IMR-90 (cell line): ENCODE measurements at regions not wholly inside any gene's neighbourhood (a gene's known extent, or its start where the extent isn't known, plus 50 kb on each side); places are given as distances from the start of the nearest gene placed in this dataset.
A peak's percentile ranks its signal among the peaks of the same experiment; 100 is the strongest.

Experiments used
- ATAC-seq: fragments of 200-7000 bp; cut with Tn5 transposase; 2 replicates; pipeline ENCODE4 v1.9.1; 2020; ENCODE audit warnings: low read depth, mild to moderate bottlenecking, moderate library complexity
- BruUV-seq: library from RNA; stranded (reverse); fragments of 400-500 nt; replicated peaks from 2 replicates; lab custom pipeline; 2021; lab: Mats Ljungman, UMichigan
- CTCF ChIA-PET: fragments of 300-600 bp; formaldehyde crosslinking; extraction: SDS; loops from one replicate; lab custom pipeline; 2021; ENCODE audit warnings: antibody characterized with exemption; lab: Yijun Ruan, JAX
- POLR2A ChIA-PET: fragments of 300-600 bp; sonication (Branson Sonifier 250); formaldehyde crosslinking; loops from one replicate; lab custom pipeline; 2022; ENCODE audit warnings: antibody characterized with exemption; ENCODE audit not compliant: unreplicated experiment; lab: Charles Lee
- DNase-seq: peaks from one replicate; pipeline ENCODE4 v3.0.0; 2013
- H2AFZ ChIP-seq: replicated peaks from 2 replicates; pipeline ENCODE3; 2013; ENCODE audit warnings: low read length, mild to moderate bottlenecking; ENCODE audit not compliant: poor library complexity
- H2AK5ac ChIP-seq: 2 replicates; pipeline ENCODE4 v1.6.1; 2013; ENCODE audit warnings: low read depth, low read length, inconsistent platforms
- H2AK9ac ChIP-seq: replicated peaks from 2 replicates; pipeline ENCODE3; 2013; ENCODE audit warnings: mild to moderate bottlenecking, low read depth, low read length, moderate library complexity; ENCODE audit not compliant: poor library complexity
- H2BK120ac ChIP-seq: 2 replicates; pipeline ENCODE4 v1.6.1; 2013; ENCODE audit warnings: low read depth, low read length, inconsistent platforms
- H2BK15ac ChIP-seq: 3 replicates; pipeline ENCODE4 v1.6.1; 2013; ENCODE audit warnings: low read depth, low read length, inconsistent platforms
- H2BK20ac ChIP-seq: 2 replicates; pipeline ENCODE4 v1.6.1; 2013; ENCODE audit warnings: low read depth, mild to moderate bottlenecking, inconsistent platforms, low read length, moderate library complexity
- H2BK5ac ChIP-seq: 2 replicates; pipeline ENCODE4 v1.6.1; 2013; ENCODE audit warnings: mild to moderate bottlenecking, low read depth, low read length, inconsistent platforms; ENCODE audit not compliant: poor library complexity, severe bottlenecking
- H3K14ac ChIP-seq: replicated peaks from 2 replicates; pipeline ENCODE4 v1.6.1; 2013; ENCODE audit warnings: low read depth, low read length, inconsistent platforms
- H3K18ac ChIP-seq: 2 replicates; pipeline ENCODE4 v1.6.1; 2013; ENCODE audit warnings: low read depth, low read length, control low read depth
- H3K23ac ChIP-seq: 2 replicates; pipeline ENCODE4 v1.6.1; 2013; ENCODE audit warnings: low read depth, low read length, inconsistent platforms
- H3K27ac ChIP-seq: 2 replicates; pipeline ENCODE4 v1.5.1; 2013; ENCODE audit warnings: mild to moderate bottlenecking, control low read depth, low read length; ENCODE audit not compliant: insufficient read depth
- H3K27me3 ChIP-seq: 2 replicates; pipeline ENCODE4 v1.6.1; 2013; ENCODE audit warnings: low read length; ENCODE audit not compliant: control insufficient read depth, insufficient read depth
- H3K36me3 ChIP-seq: 2 replicates; pipeline ENCODE4 v1.6.1; 2013; ENCODE audit warnings: low read length, mixed read lengths; ENCODE audit not compliant: control insufficient read depth, insufficient read depth
- H3K4ac ChIP-seq: 2 replicates; pipeline ENCODE4 v1.6.1; 2013; ENCODE audit warnings: low read depth, low read length, inconsistent platforms
- H3K4me1 ChIP-seq: 2 replicates; pipeline ENCODE4 v1.6.1; 2013; ENCODE audit warnings: low read length, mixed read lengths; ENCODE audit not compliant: control insufficient read depth, insufficient read depth
- H3K4me2 ChIP-seq: 2 replicates; pipeline ENCODE4 v1.6.1; 2013; ENCODE audit warnings: low read depth, mild to moderate bottlenecking, control low read depth, low read length, moderate library complexity
- H3K4me3 ChIP-seq: 2 replicates; pipeline ENCODE4 v1.5.1; 2013; ENCODE audit warnings: low read depth, mild to moderate bottlenecking, control low read depth, low read length, moderate library complexity; ENCODE audit not compliant: insufficient read depth
- H3K56ac ChIP-seq: 2 replicates; pipeline ENCODE4 v1.6.1; 2013; ENCODE audit warnings: low read length, inconsistent platforms; ENCODE audit not compliant: insufficient read depth; ENCODE audit errors: extremely low read depth
- H3K79me1 ChIP-seq, 2 experiments: 2 replicates each; pipeline ENCODE4 v1.6.1; 2013; ENCODE audit warnings: low read length in 2 of 2, inconsistent platforms in 1 of 2, low read depth in 1 of 2
- H3K9ac ChIP-seq: 2 replicates; pipeline ENCODE4 v1.6.1; 2013; ENCODE audit warnings: low read depth, low read length, control low read depth
- H3K9me1 ChIP-seq: 2 replicates; pipeline ENCODE4 v1.6.1; 2013; ENCODE audit warnings: low read length, inconsistent platforms; ENCODE audit not compliant: insufficient read depth
- H3K9me3 ChIP-seq: 2 replicates; pipeline ENCODE4 v1.6.1; 2013; ENCODE audit warnings: low read length; ENCODE audit not compliant: control insufficient read depth, insufficient read depth
- H4K20me1 ChIP-seq: 2 replicates; pipeline ENCODE4 v1.6.1; 2013; ENCODE audit warnings: low read length, inconsistent platforms; ENCODE audit not compliant: insufficient read depth
- H4K5ac ChIP-seq: 2 replicates; pipeline ENCODE4 v1.6.1; 2013; ENCODE audit warnings: mild to moderate bottlenecking, low read depth, low read length, control low read depth
- H4K8ac ChIP-seq, 2 experiments: 2 replicates each; pipeline ENCODE4 v1.6.1; 2013; ENCODE audit warnings: low read depth in 2 of 2, low read length in 2 of 2, control low read depth in 1 of 2, inconsistent platforms in 1 of 2
- H4K91ac ChIP-seq: 2 replicates; pipeline ENCODE4 v1.6.1; 2013; ENCODE audit warnings: low read depth, low read length, inconsistent platforms; ENCODE audit not compliant: insufficient read depth
- CEBPB ChIP-seq: IDR thresholded peaks from 2 replicates; pipeline ENCODE4 v1.6.1; 2012; ENCODE audit warnings: low read depth, low read length, improper control_type of control experiment
- CHD1 ChIP-seq: IDR thresholded peaks from 2 replicates; pipeline ENCODE4 v1.6.1; 2012; ENCODE audit warnings: low read depth, low read length, improper control_type of control experiment
- CTCF ChIP-seq: conservative IDR thresholded peaks from 2 replicates; pipeline ENCODE4 v1.5.1; 2012; ENCODE audit warnings: mild to moderate bottlenecking, low read depth, low read length, improper control_type of control experiment
- FOS ChIP-seq: fragments of 150-350 bp; IDR thresholded peaks from 2 replicates; pipeline ENCODE4 v1.6.1; 2016; ENCODE audit warnings: low read depth, low read length
- MAZ ChIP-seq: IDR thresholded peaks from 2 replicates; pipeline ENCODE4 v1.6.1; 2012; ENCODE audit warnings: low read depth, mild to moderate bottlenecking, low read length, improper control_type of control experiment, moderate library complexity, borderline replicate concordance
- POLR2A ChIP-seq: IDR thresholded peaks from 2 replicates; pipeline ENCODE4 v1.6.1; 2012; ENCODE audit warnings: mild to moderate bottlenecking, low read depth, low read length
- USF2 ChIP-seq: fragments of 150-350 bp; IDR thresholded peaks from 2 replicates; pipeline ENCODE4 v1.6.1; 2017; ENCODE audit warnings: mild to moderate bottlenecking, antibody characterized with exemption, low read length, low read depth
- WGBS, 2 experiments: methylation state at CpG; one replicate each; pipeline versions ENCODE4 v1.1.5 to v1.1.7; 2013; ENCODE audit warnings: missing lambda C conversion rate in 2 of 2; ENCODE audit not compliant: insufficient read length in 1 of 2; ENCODE audit errors: extremely low coverage in 2 of 2; 5-methylcytosine and 5-hydroxymethylcytosine counted together
- dilution Hi-C: fragments of 300-500 bp; cut with HindIII; formaldehyde crosslinking; loops from one replicate; pipeline ENCODE4 v1.14.3; 2018; ENCODE audit warnings: low sequenced_read_pairs; ENCODE audit not compliant: unreplicated experiment
- in situ Hi-C: fragments of 300-500 bp; cut with MboI; formaldehyde crosslinking; loops from 3 replicates; pipeline ENCODE4 v1.14.3; 2019; ENCODE audit warnings: low sequenced_read_pairs, inconsistent platforms, mixed read lengths
- intact Hi-C: fragments of 100-400 bp; cut with micrococcal nuclease; formaldehyde crosslinking; loops from 2 replicates; pipeline ENCODE4 v1.10.0; 2022

GRCh38 chr18:11497585-11497984 is 111.8 kb upstream of the SLC35G4 start:
- ATAC-seq (no peak), DNase-seq (peak; percentile 49)
- in situ Hi-C loops, result no loop called here
- ChIA-PET POLR2A (no interaction called here), CTCF (interaction anchor here (0.5 to 1.0 kb wide), 3 partner anchors 187 to 470 kb away, joined by 3 to 4 read pairs (median 3); no protein-coding TSS in a partner anchor)
- Histone ChIP-seq H3K79me1 (no peaks in the 10 kb centered on the region), H3K9ac (no peak overlapping the region), H4K20me1 (no peaks in the 10 kb centered on the region), H2AK5ac (no peak overlapping the region), H2AFZ (no peak overlapping the region), H4K91ac (no peak overlapping the region), H3K14ac (no peak overlapping the region), H3K36me3 (no peaks in the 10 kb centered on the region), H3K4me3 (no peak overlapping the region), H4K8ac (no peak overlapping the region), H3K27me3 (no peaks in the 10 kb centered on the region), H2BK20ac (no peak overlapping the region), H2BK15ac (no peak overlapping the region), H4K5ac (no peak overlapping the region), H2AK9ac (no peak overlapping the region), H3K23ac (no peak overlapping the region), H2BK120ac (no peak overlapping the region), H3K18ac (no peak overlapping the region), H3K4ac (no peak overlapping the region), H2BK5ac (no peak overlapping the region), H3K27ac (no peak overlapping the region), H3K4me2 (no peak overlapping the region), H3K9me3 (no peaks in the 10 kb centered on the region; the same call in 1 of the 2 replicates), H3K9me1 (peaks cover 6% of the 10 kb centered on the region; the same call in 1 of the 2 replicates), H3K56ac (no peak overlapping the region), H3K4me1 (peaks cover 2% of the 10 kb centered on the region; the same call in 1 of the 2 replicates)
- BruUV-seq, result no TSS peak
- intact Hi-C loops, result no loop called here
- WGBS, 2 experiments, result no CpG with 5 or more reads among the region's 2 CpGs
- dilution Hi-C loops, result no loop called here
- no peak for TF ChIP-seq CHD1
- TF ChIP-seq CEBPB, result no peak
- no peak for TF ChIP-seq CTCF
- TF ChIP-seq USF2, result no peak
- TF ChIP-seq POLR2A, result no peak
- TF ChIP-seq FOS, result no peak
- no peak for TF ChIP-seq MAZ
